AG09319 (cell line): ENCODE measurements at regions not wholly inside any gene's neighbourhood (a gene's known extent, or its start where the extent isn't known, plus 50 kb on each side); places are given as distances from the start of the nearest gene placed in this dataset.

Experiments used
- DNase-seq: peaks from one replicate; pipeline ENCODE4 v3.0.0-alpha.2; 2010; ENCODE audit warnings: low read depth; ENCODE audit errors: extremely low read depth
- CTCF ChIP-seq: IDR thresholded peaks from 2 replicates; pipeline ENCODE4 v1.5.1; 2011; ENCODE audit warnings: low read depth, mild to moderate bottlenecking, inconsistent platforms, low read length, moderate library complexity

DNA sequence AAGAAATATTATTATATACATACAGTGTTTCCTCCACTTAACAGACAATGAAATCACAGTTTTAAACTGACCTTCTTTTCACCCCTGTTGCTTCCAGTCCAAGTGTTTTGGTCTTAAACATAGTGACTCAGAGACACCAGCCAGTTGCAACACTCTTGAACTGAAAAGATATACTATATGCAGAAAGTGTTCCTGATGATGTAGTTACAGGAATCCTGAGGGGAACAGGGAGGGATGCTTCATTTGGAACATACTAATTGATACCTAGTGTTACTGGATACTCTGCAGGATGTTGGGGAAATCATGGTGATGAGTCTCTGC lies 420.8 kb downstream of the CCDC91 start:
- TF ChIP-seq CTCF, result no peak
- DNase-seq, result peak; percentile 60

DNA sequence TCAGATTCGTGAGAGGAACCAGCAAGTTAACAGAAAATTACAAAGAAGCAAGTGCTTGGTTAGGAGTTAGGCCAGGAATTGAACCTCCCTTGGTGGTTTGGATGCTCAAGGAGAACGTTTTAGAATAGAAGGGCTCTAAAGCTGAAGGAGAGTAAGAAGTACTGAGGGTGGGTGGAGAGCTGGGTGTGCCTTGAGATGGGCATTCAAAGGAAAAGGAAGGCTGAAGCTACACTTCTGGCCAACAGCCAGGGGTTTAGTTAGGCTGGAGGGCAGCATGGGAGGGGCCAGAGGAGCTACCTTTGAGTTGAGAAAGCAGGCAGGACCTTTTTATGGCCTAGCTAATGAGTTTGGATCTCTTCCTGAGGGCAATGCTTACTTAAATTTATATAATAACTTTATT lies 421.2 kb downstream of the CCDC91 start:
- DNase-seq, result no peak
- TF ChIP-seq CTCF, result no peak

DNA sequence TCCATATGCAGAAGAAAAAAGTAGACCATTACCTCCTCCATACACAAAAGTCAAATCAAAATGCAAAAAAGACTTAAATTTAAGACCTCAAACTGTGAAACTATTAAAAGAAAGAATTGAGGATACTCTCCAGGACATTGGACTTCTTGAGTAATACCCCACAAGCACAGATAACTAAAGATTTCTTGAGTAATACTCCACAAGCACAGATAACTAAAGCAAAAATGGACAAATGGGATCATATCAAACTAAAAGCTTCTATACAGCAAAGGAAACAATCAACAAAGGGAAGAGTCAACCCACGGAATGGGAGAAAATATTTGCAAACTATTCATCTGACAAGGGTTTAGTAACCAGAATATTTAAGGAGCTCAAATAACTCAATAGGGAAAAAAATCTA lies 427.9 kb downstream of the CCDC91 start:
- TF ChIP-seq CTCF, result no peak
- DNase-seq, result no peak

DNA sequence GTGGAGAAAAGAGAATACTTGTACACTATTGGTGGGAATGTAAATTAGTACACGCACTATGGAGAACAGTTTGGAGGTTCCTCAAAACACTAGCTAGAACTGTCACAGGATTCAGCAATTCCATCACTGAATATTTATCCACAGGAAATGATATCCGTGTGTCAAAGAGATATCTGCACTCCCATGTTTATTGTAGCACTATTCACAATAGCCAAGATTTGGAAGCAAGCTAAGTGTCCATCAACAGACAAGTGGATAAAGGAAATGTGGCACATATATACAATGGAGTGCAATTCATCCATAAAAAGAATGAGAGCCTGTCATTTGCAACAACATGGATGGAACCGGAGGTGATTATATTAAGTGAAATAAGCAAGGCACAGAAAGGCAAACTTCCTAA lies 428.5 kb downstream of the CCDC91 start:
- DNase-seq, result no peak
- TF ChIP-seq CTCF, result no peak

DNA sequence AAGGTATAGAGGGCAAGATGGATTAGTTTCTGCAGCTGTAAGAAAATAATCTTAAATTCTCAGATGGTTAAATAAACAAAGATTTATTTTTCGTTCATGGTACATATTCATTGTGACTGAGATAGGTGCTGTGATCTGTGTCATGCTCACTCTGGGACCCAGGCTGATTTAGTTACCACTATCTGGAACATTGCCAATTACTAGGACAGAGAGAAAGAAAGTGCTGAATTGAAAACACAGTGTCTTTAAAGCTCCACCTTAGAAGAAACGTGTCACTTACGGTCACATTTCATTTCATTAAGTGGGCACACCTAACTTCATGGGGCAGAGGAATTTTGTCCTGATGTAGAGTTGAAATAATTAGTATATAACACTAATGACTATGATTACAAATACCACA lies 430.0 kb downstream of the CCDC91 start:
- DNase-seq, result no peak
- no peak for TF ChIP-seq CTCF

- DNase-seq, result peak; percentile 5
- TF ChIP-seq CTCF, result no peak
These were observed 432.1 kb downstream of the CCDC91 start for GRCh38 chr12:28622406-28622805.

DNA sequence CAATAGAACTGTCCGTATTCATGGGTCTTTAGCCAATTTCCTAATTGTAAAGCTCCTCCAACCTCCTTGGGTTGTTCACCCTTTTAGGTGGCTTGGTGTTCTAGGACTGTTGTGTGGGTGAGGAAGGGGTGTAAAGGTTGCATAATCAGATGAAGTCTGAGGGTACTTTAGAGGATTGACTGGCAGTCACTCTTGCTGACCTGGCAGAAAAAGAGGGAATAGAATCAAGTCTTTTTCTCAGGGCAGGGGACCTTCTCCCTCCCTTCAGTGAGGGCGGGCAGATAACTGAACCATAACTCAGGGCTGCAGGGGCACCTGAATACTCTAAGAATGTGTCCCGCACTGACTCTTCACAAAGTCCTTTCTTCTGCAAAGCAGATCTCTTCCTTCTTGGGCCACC lies 436.2 kb downstream of the CCDC91 start:
- no peak for DNase-seq
- no peak for TF ChIP-seq CTCF
